ENCODE measurements at regions not wholly inside any gene's neighbourhood (a gene's known extent, or its start where the extent isn't known, plus 50 kb on each side); places are given as distances from the start of the nearest gene placed in this dataset.

GRCh38 chr4:43776371-43776770 lies 672.2 kb downstream of the KCTD8 start:
- Histone ChIP-seq H3K27ac (ENCODE audit: low read depth, low read length) (no peak overlapping the region), H3K4me1 (ENCODE audit: insufficient read depth, low read length) (no peaks in the 10 kb centered on the region), H3K4me3 (ENCODE audit: low read length) (no peak overlapping the region), H3K9me3 (ENCODE audit: low read length) (no peaks in the 10 kb centered on the region), H3K27me3 (ENCODE audit: insufficient read depth, low read length, poor library complexity, severe bottlenecking) (no peaks in the 10 kb centered on the region), H3K36me3 (ENCODE audit: insufficient read depth, low read length) (no peaks in the 10 kb centered on the region)
- H3K4me3 Mint-ChIP-seq = no peak overlapping the region
- H3K4me1 Mint-ChIP-seq = no peaks in the 10 kb centered on the region
- no peak overlapping the region for H3K27ac Mint-ChIP-seq
- no peaks in the 10 kb centered on the region for H3K27me3 Mint-ChIP-seq
- peaks cover 0 to 21% (median 7%) of the 10 kb centered on the region in 5 donors for H3K9me3 Mint-ChIP-seq
- ChIA-PET POLR2A (no interaction called here), CTCF (no interaction called here)
- H3K36me3 Mint-ChIP-seq = no peaks in the 10 kb centered on the region
- no peak for DNase-seq

DNA sequence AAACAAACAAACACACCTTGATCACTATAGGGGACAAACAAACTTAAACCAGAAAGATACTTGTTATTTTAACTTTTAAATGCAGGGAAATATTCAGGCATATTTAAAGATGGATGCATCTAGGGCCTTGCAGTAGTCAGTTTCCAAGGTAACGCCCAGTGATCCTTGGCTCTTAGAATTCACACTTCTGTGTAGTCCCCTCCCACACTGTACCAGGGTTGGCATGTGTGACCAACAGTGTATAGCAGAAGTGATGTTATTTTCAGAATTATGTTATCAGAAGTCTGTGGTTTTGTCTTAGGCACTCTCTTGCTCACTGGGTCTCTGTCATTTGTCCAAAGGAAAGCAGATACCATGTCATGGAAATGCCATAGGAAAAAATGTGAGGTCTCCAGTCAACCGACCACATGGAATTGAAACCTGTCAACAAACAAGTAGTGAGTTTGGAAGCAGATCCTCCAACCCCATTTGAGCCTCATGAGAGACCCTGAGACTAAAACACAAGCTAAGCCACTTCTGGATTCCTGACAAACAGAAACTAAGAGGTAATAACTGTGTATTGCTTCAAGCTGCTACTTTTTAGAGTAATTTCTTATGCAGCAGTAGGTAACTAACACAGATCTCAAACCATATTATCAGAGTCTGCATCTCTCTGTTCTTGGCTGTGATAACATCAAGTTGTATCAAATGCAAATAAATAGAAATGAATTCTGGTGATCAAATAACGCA lies 670.3 kb downstream of the KCTD8 start:
- no peaks in the 10 kb centered on the region for H3K27me3 Mint-ChIP-seq
- Histone ChIP-seq H3K4me1 (ENCODE audit: insufficient read depth, low read length) (no peaks in the 10 kb centered on the region), H3K27me3 (ENCODE audit: insufficient read depth, low read length, poor library complexity, severe bottlenecking) (no peaks in the 10 kb centered on the region), H3K4me3 (ENCODE audit: low read length) (no peak overlapping the region), H3K27ac (ENCODE audit: low read depth, low read length) (no peak overlapping the region), H3K9me3 (ENCODE audit: low read length) (no peaks in the 10 kb centered on the region), H3K36me3 (ENCODE audit: insufficient read depth, low read length) (no peaks in the 10 kb centered on the region)
- H3K36me3 Mint-ChIP-seq = no peaks in the 10 kb centered on the region
- H3K4me1 Mint-ChIP-seq = no peaks in the 10 kb centered on the region
- CTCF ChIA-PET = no interaction called here
- POLR2A ChIA-PET = no interaction called here
- no peak for DNase-seq
- H3K9me3 Mint-ChIP-seq = peaks cover 2 to 16% (median 7%) of the 10 kb centered on the region in 5 donors
- no peak overlapping the region for H3K4me3 Mint-ChIP-seq
- no peak overlapping the region for H3K27ac Mint-ChIP-seq

DNA sequence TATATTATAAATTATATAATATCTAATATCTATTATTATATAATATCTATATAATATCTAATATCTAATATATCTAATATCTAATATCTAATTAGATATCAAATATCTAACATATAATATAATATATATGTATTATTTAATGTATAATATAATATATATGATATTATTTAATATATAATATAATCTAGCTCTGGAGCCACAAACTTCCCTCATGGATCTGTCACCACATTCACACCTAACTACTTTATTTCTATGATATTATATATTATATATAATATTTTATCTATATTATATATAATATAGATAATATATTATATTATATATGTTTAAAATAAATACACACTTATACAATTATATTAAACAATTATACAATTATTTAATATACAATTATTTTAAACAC lies 667.5 kb downstream of the KCTD8 start:
- Mint-ChIP-seq H3K9me3 (peaks cover 4 to 19% (median 10%) of the 10 kb centered on the region in 5 donors), H3K27ac (no peak overlapping the region), H3K4me1 (no peaks in the 10 kb centered on the region), H3K36me3 (no peaks in the 10 kb centered on the region), H3K4me3 (no peak overlapping the region), H3K27me3 (no peaks in the 10 kb centered on the region)
- H3K27me3 ChIP-seq (ENCODE audit: insufficient read depth, low read length, poor library complexity, severe bottlenecking) = no peaks in the 10 kb centered on the region
- no peak for DNase-seq
- ChIA-PET POLR2A (no interaction called here), CTCF (no interaction called here)
- H3K4me1 ChIP-seq (ENCODE audit: insufficient read depth, low read length) = no peaks in the 10 kb centered on the region
- no peaks in the 10 kb centered on the region for H3K9me3 ChIP-seq (ENCODE audit: low read length)
- H3K36me3 ChIP-seq (ENCODE audit: insufficient read depth, low read length) = no peaks in the 10 kb centered on the region
- H3K4me3 ChIP-seq (ENCODE audit: low read length) = no peak overlapping the region
- H3K27ac ChIP-seq (ENCODE audit: low read depth, low read length) = no peak overlapping the region

DNA sequence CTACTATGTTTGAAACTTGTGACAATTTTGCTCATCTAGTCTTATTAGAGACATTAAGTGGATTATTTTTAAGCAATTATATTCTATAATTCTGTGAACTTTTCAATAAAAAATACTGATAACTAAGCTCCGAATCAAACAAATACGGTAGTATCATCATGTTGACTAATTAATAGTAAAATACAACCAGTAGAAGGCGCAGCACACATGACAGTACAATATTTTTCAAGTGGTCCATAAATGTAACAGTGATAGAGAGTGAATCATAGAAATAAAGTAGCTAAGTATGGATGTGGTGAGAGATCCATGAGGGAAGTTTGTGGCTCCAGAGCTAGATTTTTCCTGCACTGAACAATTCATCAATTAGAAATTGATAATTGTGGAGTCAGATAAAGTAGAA lies 666.2 kb downstream of the KCTD8 start:
- Histone ChIP-seq H3K4me1 (ENCODE audit: insufficient read depth, low read length) (no peaks in the 10 kb centered on the region), H3K36me3 (ENCODE audit: insufficient read depth, low read length) (no peaks in the 10 kb centered on the region), H3K9me3 (ENCODE audit: low read length) (no peaks in the 10 kb centered on the region), H3K27me3 (ENCODE audit: insufficient read depth, low read length, poor library complexity, severe bottlenecking) (no peaks in the 10 kb centered on the region), H3K27ac (ENCODE audit: low read depth, low read length) (no peak overlapping the region), H3K4me3 (ENCODE audit: low read length) (no peak overlapping the region)
- ChIA-PET CTCF (no interaction called here), POLR2A (no interaction called here)
- no peaks in the 10 kb centered on the region for H3K4me1 Mint-ChIP-seq
- H3K4me3 Mint-ChIP-seq = no peak overlapping the region
- H3K9me3 Mint-ChIP-seq = peaks cover 4 to 24% (median 10%) of the 10 kb centered on the region in 5 donors
- H3K36me3 Mint-ChIP-seq = no peaks in the 10 kb centered on the region
- no peaks in the 10 kb centered on the region for H3K27me3 Mint-ChIP-seq
- H3K27ac Mint-ChIP-seq = no peak overlapping the region
- no peak for DNase-seq

GRCh38 chr4:43816116-43816515 lies 632.5 kb downstream of the KCTD8 start:
- no peaks in the 10 kb centered on the region for H3K27me3 Mint-ChIP-seq
- H3K4me3 Mint-ChIP-seq = no peak overlapping the region
- Histone ChIP-seq H3K4me3 (ENCODE audit: low read length) (no peak overlapping the region), H3K27ac (ENCODE audit: low read depth, low read length) (no peak overlapping the region), H3K36me3 (ENCODE audit: insufficient read depth, low read length) (no peaks in the 10 kb centered on the region), H3K27me3 (ENCODE audit: insufficient read depth, low read length, poor library complexity, severe bottlenecking) (no peaks in the 10 kb centered on the region), H3K9me3 (ENCODE audit: low read length) (no peaks in the 10 kb centered on the region), H3K4me1 (ENCODE audit: insufficient read depth, low read length) (no peaks in the 10 kb centered on the region)
- H3K9me3 Mint-ChIP-seq = peaks cover 0 to 26% (median 9%) of the 10 kb centered on the region in 5 donors
- ChIA-PET POLR2A (no interaction called here), CTCF (no interaction called here)
- no peaks in the 10 kb centered on the region for H3K4me1 Mint-ChIP-seq
- no peak for DNase-seq
- no peaks in the 10 kb centered on the region for H3K36me3 Mint-ChIP-seq
- no peak overlapping the region for H3K27ac Mint-ChIP-seq

DNA sequence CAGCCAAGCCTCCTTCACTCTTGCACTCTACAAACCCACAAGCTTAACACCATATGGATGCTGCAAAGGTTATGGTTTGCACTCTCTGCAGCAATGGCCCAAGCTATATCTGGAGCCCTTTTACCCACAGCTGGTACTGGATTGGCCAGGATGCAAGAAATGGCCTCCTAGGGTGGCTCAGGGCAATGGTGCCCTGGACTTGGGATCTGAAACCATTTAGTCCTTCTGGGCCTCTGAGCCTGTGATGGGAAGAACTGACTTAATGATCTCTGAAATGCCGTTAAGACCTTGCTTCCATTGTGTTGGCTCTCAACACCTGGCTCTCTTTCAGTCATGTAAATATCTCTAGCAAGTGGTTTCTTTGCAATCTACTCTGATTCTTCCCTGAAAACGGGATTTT lies 626.0 kb downstream of the KCTD8 start:
- Mint-ChIP-seq H3K4me1 (no peaks in the 10 kb centered on the region), H3K36me3 (no peaks in the 10 kb centered on the region), H3K9me3 (peaks cover 12 to 31% (median 16%) of the 10 kb centered on the region in 5 donors), H3K27me3 (no peaks in the 10 kb centered on the region), H3K27ac (no peak overlapping the region), H3K4me3 (no peak overlapping the region)
- Histone ChIP-seq H3K27me3 (ENCODE audit: insufficient read depth, low read length, poor library complexity, severe bottlenecking) (no peaks in the 10 kb centered on the region), H3K4me1 (ENCODE audit: insufficient read depth, low read length) (no peaks in the 10 kb centered on the region), H3K9me3 (ENCODE audit: low read length) (no peaks in the 10 kb centered on the region), H3K36me3 (ENCODE audit: insufficient read depth, low read length) (no peaks in the 10 kb centered on the region), H3K27ac (ENCODE audit: low read depth, low read length) (no peak overlapping the region), H3K4me3 (ENCODE audit: low read length) (no peak overlapping the region)
- ChIA-PET POLR2A (no interaction called here), CTCF (no interaction called here)
- no peak for DNase-seq

- Histone ChIP-seq H3K27ac (ENCODE audit: low read depth, low read length) (no peak overlapping the region), H3K27me3 (ENCODE audit: insufficient read depth, low read length, poor library complexity, severe bottlenecking) (no peaks in the 10 kb centered on the region), H3K4me1 (ENCODE audit: insufficient read depth, low read length) (no peaks in the 10 kb centered on the region), H3K4me3 (ENCODE audit: low read length) (no peak overlapping the region), H3K36me3 (ENCODE audit: insufficient read depth, low read length) (no peaks in the 10 kb centered on the region), H3K9me3 (ENCODE audit: low read length) (no peaks in the 10 kb centered on the region)
- ChIA-PET POLR2A (no interaction called here), CTCF (no interaction called here)
- no peak for DNase-seq
- Mint-ChIP-seq H3K4me3 (no peak overlapping the region), H3K27ac (no peak overlapping the region), H3K9me3 (peaks cover 0 to 21% (median 12%) of the 10 kb centered on the region in 5 donors), H3K4me1 (no peaks in the 10 kb centered on the region), H3K27me3 (no peaks in the 10 kb centered on the region), H3K36me3 (no peaks in the 10 kb centered on the region)
Measured at GRCh38 chr4:43835869-43836268, 612.7 kb downstream of the KCTD8 start.

DNA sequence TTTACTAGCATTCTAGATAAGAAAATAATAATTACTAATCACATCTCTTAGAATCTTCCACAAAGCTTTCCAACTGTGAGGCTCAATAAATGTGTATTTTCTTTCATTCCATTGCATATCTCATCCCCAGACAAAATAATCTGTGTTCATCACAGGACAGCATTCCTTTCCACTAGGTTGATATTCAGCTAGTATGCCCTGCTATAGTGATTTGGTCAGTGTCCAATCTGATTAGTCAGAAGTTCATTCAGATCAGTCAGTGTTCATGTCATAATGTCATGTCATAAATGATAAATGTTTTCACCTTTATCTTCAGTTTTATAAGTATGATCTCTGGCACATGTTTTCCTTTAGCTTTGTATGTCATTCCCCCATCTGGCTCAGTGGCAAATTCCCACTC lies 611.4 kb downstream of the KCTD8 start:
- Mint-ChIP-seq H3K4me1 (no peaks in the 10 kb centered on the region), H3K27me3 (no peaks in the 10 kb centered on the region), H3K27ac (no peak overlapping the region), H3K4me3 (no peak overlapping the region), H3K9me3 (peaks cover 0 to 17% (median 8%) of the 10 kb centered on the region in 5 donors), H3K36me3 (no peaks in the 10 kb centered on the region)
- no peak for DNase-seq
- Histone ChIP-seq H3K4me1 (ENCODE audit: insufficient read depth, low read length) (no peaks in the 10 kb centered on the region), H3K4me3 (ENCODE audit: low read length) (no peak overlapping the region), H3K9me3 (ENCODE audit: low read length) (no peaks in the 10 kb centered on the region), H3K27me3 (ENCODE audit: insufficient read depth, low read length, poor library complexity, severe bottlenecking) (no peaks in the 10 kb centered on the region), H3K27ac (ENCODE audit: low read depth, low read length) (no peak overlapping the region), H3K36me3 (ENCODE audit: insufficient read depth, low read length) (no peaks in the 10 kb centered on the region)
- CTCF ChIA-PET = no interaction called here
- POLR2A ChIA-PET = no interaction called here

DNA sequence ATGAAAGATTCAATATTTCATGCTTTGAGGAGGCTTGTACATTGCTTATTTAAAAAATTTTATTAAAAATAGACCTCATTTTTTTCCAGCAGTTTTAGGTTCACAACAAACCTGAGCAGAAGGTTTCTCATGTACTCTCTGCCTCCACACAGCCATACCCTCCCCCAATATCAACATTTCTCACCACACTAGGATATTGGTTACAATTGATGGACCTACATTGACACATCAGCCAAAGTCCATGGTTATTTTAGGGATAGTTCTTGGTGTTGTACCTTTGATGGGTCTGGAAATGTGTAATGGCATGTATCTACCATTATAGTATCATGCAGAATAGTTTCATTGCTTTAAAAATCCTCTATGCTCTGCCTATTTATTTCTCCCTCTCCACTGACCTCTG lies 611.0 kb downstream of the KCTD8 start:
- H3K36me3 ChIP-seq (ENCODE audit: insufficient read depth, low read length) = no peaks in the 10 kb centered on the region
- H3K4me3 Mint-ChIP-seq = no peak overlapping the region
- no peak for DNase-seq
- H3K9me3 Mint-ChIP-seq = peaks cover 0 to 17% (median 8%) of the 10 kb centered on the region in 5 donors
- H3K27me3 ChIP-seq (ENCODE audit: insufficient read depth, low read length, poor library complexity, severe bottlenecking) = no peaks in the 10 kb centered on the region
- POLR2A ChIA-PET = no interaction called here
- no peaks in the 10 kb centered on the region for H3K4me1 ChIP-seq (ENCODE audit: insufficient read depth, low read length)
- H3K27ac Mint-ChIP-seq = no peak overlapping the region
- H3K27me3 Mint-ChIP-seq = no peaks in the 10 kb centered on the region
- H3K9me3 ChIP-seq (ENCODE audit: low read length) = no peaks in the 10 kb centered on the region
- no peak overlapping the region for H3K4me3 ChIP-seq (ENCODE audit: low read length)
- H3K36me3 Mint-ChIP-seq = no peaks in the 10 kb centered on the region
- H3K27ac ChIP-seq (ENCODE audit: low read depth, low read length) = no peak overlapping the region
- CTCF ChIA-PET = no interaction called here
- H3K4me1 Mint-ChIP-seq = no peaks in the 10 kb centered on the region
